HG03571 (cell line): ENCODE measurements at regions not wholly inside any gene's neighbourhood (a gene's known extent, or its start where the extent isn't known, plus 50 kb on each side); places are given as distances from the start of the nearest gene placed in this dataset.
"Not testable (repeated sequence)": the region's sequence is repeated elsewhere in the genome, so short reads cannot be mapped to it uniquely, and the experiment has no call there.

Source experiments
- ATAC-seq: cut with Tn5 transposase; IDR thresholded peaks from one replicate; pipeline ENCODE4 v1.9.1; 2021; ENCODE audit not compliant: unreplicated experiment

DNA sequence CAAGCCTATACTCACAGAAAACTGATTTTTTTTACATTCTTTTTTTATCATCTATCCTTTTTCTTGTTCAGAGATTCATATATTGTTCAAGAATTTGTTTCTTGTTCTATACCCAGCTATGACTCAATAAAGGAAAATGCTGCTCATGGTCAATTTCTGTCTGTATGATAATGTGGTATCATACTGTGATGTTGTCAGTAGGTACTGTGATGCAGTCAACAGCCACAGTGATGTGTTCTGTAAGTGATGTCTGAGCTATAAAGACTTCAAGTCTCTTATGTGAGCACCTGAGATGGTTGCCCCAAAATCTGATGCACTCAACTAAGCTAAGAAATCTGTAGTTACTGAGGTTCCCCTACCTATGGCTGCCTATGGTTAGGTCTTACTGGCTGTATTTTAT, 294.2 kb upstream of the GRIN3A start:
- ATAC-seq: no peak

DNA sequence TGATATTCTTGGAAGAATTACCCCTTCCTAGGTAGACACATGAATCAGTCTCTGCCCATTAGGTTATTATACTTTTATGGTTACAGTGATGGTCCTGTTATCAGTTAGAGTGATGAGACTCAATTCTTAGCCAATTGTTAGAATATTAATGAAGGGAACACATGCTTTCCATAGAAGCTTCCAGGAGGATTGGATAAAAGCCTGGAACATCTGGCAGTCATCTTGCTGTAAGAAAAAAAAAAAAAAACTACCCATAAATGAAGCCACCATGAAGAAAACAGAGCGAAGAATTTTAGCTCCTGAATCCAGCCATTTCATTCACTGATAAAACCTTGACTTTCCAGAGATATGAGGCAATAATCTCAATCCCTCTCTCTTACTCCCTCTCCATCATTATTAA, 262.5 kb upstream of the GRIN3A start:
- ATAC-seq: no peak

DNA sequence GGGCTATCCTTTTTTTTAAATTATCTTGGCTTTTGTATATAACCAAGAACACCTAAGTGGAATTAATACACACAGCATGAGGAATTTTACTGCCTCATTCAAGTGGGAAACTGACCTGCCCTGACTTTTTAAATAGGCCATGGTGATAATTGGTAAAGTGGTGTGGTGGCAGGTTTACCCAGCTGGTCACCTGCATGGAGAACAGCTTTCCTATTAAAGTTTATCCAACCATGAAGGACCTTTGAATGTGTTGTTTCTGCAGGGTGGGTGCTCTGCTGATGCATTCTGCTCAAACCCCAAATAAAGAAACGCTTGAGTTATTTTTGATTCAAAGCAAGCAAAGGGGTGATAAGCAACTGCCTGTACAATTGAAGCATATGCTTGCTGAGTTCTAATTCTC, 261.0 kb upstream of the GRIN3A start:
- ATAC-seq: no peak

DNA sequence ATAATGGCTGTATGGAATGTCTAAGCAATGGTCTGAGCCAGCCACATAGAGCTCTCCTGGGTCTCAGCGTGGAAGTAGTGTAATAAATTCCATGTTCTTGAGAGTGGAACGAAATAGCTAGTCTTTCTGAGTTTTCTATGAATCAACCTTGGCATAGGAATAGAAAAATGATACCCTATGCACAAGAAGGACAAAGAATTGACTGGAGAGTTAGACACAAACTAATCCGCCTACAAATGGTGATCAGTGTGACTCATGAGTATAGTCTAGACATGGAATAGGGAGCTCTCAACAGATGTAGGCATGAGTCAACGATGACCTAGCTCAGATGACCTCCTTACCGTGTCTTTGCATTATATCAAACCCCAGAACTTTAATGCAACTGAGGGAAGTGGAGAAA, 256.8 kb upstream of the GRIN3A start:
- no peak for ATAC-seq

DNA sequence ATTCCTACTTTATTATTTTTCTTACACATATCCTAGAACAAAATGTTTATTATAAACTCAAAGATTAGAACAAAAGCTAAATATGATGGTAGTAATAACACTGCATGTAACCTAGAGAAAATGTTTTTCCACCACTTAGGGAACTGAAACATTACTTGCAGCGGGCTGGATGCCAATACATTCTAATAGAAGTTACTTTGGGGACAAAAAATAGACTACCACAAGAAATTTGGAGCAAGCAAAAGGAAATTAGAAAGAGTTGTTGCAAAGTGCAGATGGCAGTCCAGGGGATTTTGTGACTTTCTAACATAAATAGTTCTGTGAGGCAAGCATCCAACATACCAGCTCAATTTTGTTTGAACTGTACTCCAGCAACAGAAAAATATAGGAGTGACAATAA, 255.3 kb upstream of the GRIN3A start:
- no peak for ATAC-seq

DNA sequence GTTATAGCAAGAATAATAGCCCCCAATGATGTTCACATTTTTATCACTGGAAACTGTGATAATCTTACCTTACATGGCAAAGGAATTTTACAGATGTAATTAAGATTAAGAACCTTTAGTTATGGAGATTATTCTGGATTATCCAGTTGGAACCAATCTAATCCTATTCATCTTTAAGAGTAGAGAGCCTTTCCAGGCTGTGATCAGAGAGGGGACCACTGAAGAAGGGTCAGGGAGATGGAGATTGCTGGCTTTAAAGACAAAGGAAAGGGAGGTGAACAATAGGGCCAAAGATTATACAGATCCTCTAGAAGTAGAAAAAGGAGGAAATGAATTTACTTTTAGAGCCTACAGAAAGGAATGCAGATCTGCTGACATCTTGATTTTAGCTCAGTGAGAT, 253.5 kb upstream of the GRIN3A start:
- ATAC-seq: no peak

DNA sequence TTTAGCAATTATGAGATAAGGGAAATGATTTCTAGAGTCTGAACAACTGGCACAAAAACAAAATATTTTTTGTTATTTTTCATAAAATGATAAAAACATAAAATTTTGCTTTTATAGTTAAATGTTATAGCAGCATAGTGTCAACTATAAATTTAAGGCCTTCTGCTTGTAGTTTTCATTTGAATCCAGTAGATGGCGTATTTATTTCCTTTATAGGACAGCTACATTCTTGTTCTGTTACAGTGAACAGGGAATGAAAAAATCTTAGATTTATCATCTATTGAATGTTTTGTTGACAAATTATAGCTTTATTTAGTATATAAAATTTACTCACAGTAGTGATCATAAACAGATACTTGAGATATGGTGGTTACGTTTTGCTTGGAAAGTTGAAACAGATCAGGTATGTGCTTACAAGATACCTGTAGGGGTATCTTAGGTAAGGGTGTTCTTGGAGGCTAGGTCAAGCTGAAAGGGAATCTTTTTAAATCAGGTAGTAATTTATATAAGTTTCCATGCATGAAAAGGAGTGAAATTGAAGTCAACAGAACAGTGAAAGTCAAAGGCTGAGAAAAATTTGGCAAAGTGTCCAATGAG, 239.3 kb upstream of the GRIN3A start:
- ATAC-seq: no peak

DNA sequence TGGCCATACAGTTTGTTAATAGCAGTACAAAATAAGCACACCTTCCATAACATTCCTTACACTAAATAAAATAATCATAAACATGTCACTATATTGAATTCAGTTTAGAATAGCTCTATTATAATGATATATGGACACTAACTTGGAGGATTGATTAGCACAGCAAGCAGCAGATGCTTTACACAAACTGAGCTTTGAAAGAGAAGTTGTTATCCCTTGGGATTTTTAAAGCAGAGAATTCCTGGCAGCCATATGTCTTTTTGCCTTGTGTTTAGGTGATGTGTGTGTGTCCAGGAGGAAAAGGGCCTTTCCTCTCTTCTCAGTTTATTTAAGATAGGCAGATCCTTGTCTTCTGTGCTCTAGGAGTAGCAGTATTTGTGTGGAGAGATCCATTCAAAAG, 232.2 kb upstream of the GRIN3A start:
- ATAC-seq: no peak

DNA sequence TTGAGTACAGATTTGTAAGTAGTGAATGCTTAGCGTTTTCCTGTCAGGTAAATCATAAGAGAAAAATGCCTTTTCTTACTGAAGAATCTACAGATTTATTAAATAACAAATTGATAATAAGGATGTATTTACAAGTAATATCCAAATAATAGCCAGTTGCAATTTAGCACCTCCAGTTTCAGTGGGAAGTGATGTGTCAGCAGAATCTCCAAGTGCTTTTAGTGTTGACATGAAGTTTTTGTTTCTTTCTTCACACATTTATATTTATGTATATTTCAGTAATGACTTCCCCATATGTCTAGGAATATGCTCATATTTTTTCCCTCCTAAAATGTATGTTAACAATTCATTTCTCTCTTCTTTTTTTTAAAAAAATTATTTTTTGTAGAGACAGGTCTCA, 229.9 kb upstream of the GRIN3A start:
- ATAC-seq: no peak

DNA sequence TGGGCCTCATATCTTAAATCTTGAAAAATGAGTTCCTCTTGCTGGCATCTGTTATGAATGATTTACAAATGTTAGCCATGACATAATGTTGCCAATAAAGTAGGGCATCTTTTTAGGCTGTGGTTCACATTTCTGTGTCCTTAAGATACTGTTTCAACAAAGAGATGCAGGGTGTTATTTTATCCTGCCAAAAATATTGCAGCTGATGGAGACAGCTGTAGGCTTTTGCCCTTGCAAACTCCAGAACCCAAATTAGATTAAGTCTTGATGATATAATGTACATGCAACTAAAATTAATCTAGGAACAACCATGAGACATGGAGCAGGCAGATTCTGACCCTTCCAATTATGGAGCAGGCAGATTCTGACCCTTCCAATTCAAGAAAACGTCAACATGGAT, 228.2 kb upstream of the GRIN3A start:
- no peak for ATAC-seq

DNA sequence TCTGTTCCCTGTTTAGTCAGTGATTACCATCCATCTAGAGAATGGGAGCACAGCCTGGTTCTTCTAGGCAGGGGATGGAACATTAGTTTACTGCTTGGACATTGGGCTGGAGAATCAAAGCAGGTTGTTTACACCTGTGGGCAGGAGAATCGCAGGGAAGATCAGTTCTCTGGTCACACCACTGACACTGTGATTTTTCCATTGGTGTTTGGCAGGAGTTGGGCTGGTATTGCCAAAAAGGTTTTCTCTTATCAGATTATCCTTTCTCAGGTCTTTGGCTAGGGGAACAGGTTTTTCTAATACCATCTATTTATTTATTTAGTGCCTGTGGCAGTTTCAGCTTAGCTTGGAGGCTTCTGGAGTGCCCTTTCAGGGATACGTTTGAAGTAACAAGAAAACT, 219.3 kb upstream of the GRIN3A start:
- ATAC-seq: no peak

DNA sequence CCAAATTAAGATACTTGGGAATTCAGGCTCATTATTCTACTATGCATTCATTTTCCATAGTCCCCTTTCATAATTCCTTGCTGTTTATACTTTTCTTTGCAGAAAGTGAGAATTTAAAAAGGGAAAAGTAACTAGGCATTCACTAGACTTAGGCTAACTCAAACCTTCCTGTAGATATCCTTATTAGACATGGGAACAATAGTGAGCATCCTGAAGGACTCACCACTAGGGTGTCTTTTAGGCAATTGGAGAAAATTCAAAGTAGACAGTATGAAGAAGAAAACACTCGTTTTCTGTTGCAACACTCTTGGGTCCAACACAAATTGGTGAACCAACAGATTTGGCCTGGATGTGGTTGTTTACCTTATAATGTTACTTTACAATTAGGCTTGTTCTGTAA, 213.2 kb upstream of the GRIN3A start:
- no peak for ATAC-seq

DNA sequence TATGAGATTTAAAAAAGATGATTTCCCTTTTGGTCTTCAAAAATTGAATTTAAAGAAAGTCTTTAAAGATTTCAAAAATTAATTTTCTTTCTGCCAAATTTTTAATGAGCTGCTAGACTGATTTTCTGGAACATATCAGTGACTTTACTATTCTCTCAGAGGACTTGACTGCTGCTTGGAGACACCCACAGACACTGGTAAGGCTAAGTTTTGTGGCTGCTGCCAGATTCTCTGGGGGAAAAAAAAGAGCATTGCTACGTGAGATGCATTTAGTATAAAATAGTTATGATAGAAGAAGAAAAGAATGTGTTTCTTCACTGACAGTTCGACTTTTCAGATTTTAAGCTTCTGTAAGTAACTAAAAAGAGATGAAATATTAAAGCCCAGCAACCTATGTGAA, 193.3 kb upstream of the GRIN3A start:
- no peak for ATAC-seq

DNA sequence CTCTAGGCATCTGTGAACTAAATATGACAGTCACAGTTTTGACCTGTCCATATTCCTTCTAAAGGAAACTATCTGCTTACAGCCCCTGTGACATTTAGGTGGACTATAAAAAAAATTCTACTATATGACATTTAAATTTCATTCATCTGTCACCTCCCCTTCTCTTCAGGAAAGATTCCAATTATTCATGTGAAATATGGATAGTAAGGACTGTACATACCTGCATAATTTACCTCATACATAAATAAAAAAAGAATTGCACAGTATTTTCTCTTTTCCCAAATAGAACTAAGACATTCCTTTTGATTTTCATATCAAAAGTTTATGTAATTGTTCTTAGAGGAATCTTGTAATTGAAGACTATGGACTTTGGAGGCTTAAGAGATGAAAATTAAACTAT, 192.3 kb upstream of the GRIN3A start:
- ATAC-seq: no peak

DNA sequence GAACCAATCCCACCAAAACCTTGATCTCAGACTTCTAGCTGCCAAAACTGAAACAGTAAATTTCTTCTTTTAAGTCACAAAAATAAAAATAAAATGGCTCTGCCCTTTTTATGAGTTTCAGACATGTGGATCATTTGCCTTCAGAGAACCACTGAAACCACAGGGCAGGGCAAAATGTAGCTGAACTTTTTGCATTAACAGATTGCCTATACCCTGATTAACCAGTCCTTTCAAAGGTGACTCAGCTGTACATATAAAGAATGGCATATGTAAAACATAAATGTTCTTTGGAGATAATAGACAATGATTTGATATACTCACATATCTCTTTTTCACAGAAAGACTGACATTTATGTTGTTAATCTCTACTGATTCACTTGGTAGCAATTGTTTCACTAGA, 187.1 kb upstream of the GRIN3A start:
- no peak for ATAC-seq

DNA sequence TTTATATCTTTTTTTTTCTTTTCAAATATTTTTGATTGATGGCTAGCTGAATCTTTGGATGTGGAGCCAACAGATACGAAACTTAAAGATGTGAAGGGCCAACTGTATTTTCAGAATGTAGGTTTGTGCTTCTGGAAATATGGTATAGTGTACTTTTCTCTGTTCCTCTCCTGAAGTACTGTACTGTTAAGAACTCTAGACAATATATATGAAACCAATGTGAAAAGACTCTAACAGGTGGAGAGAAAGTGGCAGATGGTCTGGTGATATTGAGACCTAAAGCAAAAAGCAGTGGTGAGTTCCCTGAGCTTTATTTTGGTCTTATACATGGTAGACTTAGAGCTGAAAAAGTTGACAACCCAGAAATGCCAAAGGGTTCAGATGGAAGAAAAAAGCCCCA, 185.0 kb upstream of the GRIN3A start:
- no peak for ATAC-seq

DNA sequence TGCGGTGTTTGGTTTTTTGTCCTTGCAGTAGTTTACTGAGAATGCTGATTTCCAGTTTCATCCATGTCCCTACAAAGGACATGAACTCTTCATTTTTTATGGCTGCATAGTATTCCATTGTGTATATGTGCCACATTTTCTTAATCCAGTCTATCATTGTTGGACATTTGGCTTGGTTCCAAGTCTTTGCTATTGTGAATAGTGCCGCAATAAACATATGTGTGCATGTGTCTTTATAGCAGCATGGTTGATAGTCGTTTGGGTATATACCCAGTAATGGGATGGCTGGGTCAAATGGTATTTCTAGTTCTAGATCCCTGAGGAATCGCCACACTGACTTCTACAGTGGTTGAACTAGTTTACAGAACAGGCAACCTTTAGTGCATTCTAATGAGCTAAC, 178.5 kb upstream of the GRIN3A start:
- ATAC-seq: not testable (repeated sequence)

DNA sequence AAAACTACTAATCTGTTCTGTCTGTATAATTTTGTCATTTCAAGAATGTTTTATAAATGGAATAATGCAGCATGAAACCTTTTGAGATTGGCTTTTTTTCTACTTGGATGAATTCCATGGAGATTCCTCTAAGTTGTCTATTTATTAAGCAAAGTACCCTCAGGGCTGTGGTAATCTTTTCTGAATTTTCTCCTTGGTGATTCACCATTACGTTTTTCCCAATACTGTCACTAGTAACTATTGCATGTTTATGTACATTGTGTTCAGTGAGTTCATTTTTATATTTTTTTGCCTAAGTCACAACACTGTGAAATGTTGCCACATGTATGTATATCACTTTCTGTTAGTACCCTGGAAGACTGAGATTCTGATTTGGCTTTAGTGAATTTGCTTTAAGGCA, 177.0 kb upstream of the GRIN3A start:
- no peak for ATAC-seq

DNA sequence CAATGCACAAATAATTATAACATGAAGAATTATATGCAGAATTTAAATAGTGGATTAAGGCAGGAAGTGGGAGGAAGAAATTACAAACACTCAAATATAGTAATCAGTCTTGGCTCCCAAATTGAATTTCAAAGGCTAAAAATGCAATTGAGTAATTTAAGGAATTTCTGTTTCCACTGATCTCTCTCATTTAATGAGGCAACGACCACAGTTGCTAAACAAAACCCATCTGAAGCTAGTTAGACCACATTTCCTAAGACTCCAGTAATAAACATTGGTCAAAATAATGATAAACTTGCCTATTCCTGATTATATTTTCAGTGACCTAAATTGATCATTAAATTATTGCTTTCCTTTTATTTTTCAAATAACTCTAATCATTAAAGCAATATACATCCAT, 174.3 kb upstream of the GRIN3A start:
- ATAC-seq: no peak

DNA sequence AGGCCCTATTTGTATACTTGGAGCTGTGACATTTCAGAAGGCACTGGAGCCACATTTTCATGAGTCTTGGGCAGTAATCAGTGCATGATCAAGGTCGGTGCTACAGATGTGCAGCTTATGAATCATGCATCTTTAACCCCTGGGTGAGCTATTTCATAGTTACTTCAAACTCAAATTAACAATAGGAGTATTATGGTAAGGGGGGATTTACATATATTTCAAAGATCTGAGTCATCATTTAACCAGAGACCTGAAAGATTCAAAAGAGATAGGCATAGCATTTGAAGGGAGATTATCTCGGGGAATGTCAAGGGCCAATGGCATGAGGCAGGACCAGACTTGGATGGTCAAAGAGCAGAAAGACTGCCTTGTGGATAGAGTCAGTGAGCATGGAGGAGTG, 169.0 kb upstream of the GRIN3A start:
- no peak for ATAC-seq

DNA sequence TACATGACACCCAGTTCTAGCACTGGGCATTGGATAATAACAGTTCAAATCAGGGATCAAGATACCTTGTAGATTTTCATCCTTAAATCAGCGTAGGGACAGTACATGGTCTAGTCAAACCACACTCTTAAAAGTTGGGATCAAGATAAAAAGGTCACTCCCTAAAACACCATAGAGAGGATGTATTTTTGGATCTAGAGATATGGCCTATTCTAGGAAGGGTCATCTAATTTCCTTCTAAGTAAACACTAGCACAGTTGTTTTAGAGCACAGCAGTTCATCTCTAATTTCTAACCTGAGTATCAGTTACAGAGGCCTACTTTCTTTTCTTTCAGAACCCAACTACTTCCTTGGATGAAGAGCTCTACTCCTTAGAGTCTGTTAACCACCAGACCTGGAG, 166.4 kb upstream of the GRIN3A start:
- ATAC-seq: no peak

DNA sequence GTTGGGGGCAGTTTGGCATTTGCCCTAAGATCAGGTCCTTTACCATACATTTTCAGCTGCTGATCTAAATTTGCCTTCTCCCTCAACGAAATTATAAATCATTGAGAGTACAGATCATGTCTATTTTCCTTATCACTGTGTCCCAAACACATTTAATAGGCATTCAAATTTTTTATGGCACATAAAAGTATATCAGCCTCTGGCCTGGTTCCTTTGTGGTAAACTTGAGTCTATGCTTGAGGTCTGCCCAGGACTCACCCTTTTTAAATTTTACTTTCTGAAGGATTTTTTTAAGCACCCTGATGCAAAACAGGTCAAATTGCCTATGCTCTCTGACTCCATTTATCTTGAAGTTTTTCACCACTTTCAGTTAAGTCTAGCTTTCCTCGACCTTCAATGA, 163.6 kb upstream of the GRIN3A start:
- ATAC-seq: no peak

DNA sequence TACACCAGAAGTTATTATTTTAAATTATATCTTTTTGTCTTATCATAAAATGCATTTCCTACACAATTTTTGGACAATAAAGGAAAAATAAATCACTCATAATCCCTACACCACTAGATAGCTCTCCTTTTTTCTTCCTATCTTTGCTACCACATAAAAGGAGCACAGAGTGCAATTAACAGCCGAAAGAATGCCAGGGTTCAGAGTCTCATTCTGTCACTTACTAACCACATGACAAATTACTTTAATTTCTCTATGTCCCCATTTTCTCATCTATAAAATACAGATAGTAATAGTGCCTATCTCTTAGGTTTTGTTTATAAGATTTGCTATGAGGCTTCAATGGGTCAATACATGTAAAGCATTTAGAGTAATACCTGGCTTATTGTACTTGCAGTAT, 158.7 kb upstream of the GRIN3A start:
- no peak for ATAC-seq
